ENCODE measurements at regions not wholly inside any gene's neighbourhood (a gene's known extent, or its start where the extent isn't known, plus 50 kb on each side); places are given as distances from the start of the nearest gene placed in this dataset.

- peak; percentile 78 for DNase-seq
Observed at GRCh38 chr3:27590437-27591298, 106.5 kb upstream of the SLC4A7 start.

- DNase-seq, result peak; percentile 76
Observed at GRCh38 chr3:27589795-27590194, 105.6 kb upstream of the SLC4A7 start.

- DNase-seq, result no peak
Observed at GRCh38 chr3:27585429-27585828, 101.2 kb upstream of the SLC4A7 start.

- no peak for DNase-seq
Observed at GRCh38 chr3:27584874-27585273, 100.7 kb upstream of the SLC4A7 start.

- no peak for DNase-seq
Observed at GRCh38 chr3:27581852-27582251, 97.7 kb upstream of the SLC4A7 start.

- DNase-seq, result peak; percentile 34
Observed at GRCh38 chr3:27578032-27578431, 93.8 kb upstream of the SLC4A7 start.

- no peak for DNase-seq
Observed at GRCh38 chr3:27577504-27577903, 93.3 kb upstream of the SLC4A7 start.

- no peak for DNase-seq
Observed at GRCh38 chr3:27576171-27576570, 92.0 kb upstream of the SLC4A7 start.

- no peak for DNase-seq
Observed at GRCh38 chr3:27575499-27575898, 91.3 kb upstream of the SLC4A7 start.

GRCh38 chr3:27574438-27574795 is 90.2 kb upstream of the SLC4A7 start:
- DNase-seq, result no peak

- no peak for DNase-seq
Observed at GRCh38 chr3:27573780-27574437, 89.7 kb upstream of the SLC4A7 start.

GRCh38 chr3:27573138-27573537 is 89.0 kb upstream of the SLC4A7 start:
- DNase-seq, result no peak

GRCh38 chr3:27571345-27571744 is 87.2 kb upstream of the SLC4A7 start:
- DNase-seq, result no peak

GRCh38 chr3:27570421-27571106 is 86.4 kb upstream of the SLC4A7 start:
- peak; percentile 39 for DNase-seq

- DNase-seq, result peak; percentile 68
Observed at GRCh38 chr3:27568393-27568792, 84.2 kb upstream of the SLC4A7 start.

- no peak for DNase-seq
Observed at GRCh38 chr3:27567251-27567650, 83.1 kb upstream of the SLC4A7 start.

- DNase-seq, result no peak
Observed at GRCh38 chr3:27565201-27565852, 81.1 kb upstream of the SLC4A7 start.

GRCh38 chr3:27561576-27561975 is 77.4 kb upstream of the SLC4A7 start:
- DNase-seq, result no peak

GRCh38 chr3:27560484-27561056 is 76.4 kb upstream of the SLC4A7 start:
- no peak for DNase-seq

GRCh38 chr3:27559835-27560234 is 75.7 kb upstream of the SLC4A7 start:
- DNase-seq, result peak; percentile 91

GRCh38 chr3:27559381-27559780 is 75.2 kb upstream of the SLC4A7 start:
- no peak for DNase-seq

GRCh38 chr3:27557411-27557810 is 73.2 kb upstream of the SLC4A7 start:
- DNase-seq, result no peak

GRCh38 chr3:27556887-27557286 is 72.7 kb upstream of the SLC4A7 start:
- peak; percentile 73 for DNase-seq

Data from fibroblast of upper back skin (primary cell).